Islet precursor cell (in vitro differentiated cells): ENCODE measurements at regions not wholly inside any gene's neighbourhood (a gene's known extent, or its start where the extent isn't known, plus 50 kb on each side); places are given as distances from the start of the nearest gene placed in this dataset.

Experiments used
- DNase-seq: peaks from one replicate; pipeline ENCODE4 v3.0.0-alpha.2; 2018

- DNase-seq, result no peak
Measured at GRCh38 chr7:57256637-57257375, 124.6 kb upstream of the ZNF479 start.

DNA sequence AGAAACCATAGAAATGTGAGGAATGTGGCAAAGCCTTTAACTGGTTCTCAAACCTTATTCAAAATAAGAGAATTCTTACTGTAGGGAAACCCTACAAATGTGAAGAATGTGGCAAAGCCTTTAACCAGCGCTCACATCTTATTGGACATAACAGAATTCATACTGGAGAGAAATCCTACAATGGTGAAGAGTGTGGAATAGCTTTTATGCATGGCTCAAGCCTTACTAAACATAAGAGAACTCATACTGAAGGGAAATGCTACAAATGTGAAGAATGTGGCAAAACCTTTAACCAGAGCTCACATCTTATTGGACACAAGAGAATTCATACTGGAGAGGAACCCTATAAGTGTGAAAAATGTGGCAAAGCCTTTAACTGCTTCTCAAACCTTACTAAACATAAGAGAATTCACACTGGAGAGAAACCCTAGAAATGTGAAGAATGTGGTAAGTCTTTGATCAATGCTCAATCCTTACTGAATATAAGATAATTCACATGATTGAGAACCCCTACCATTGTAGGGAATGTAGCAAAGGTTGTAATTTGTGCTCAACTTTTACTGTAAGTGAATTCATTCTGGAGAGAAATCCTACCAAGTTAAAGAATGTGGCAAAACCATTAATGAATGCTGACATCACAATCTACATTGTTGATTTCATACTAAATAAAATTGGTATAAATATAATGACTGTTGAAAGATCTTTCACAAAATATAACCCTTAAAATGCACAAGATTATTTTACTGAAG is 142.5 kb upstream of the ZNF479 start:
- DNase-seq, result no peak

DNA sequence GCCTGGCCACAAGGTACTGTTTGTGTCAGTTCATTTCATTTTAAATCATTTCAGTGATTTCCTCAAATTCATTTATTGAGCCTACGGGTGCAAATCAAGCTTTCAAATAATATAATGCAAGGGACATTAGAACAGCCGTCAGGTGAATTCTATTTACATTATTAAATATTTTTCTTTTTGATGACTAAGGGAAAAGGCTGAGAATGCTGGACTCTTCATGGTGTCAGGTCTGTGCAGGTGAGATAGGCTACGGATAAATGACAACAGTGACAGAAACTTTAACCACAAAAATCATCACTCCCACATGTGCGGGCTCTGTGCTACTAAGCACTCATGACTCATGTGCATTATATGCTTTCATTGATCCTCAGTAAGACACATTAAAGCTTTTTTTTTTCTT is 149.2 kb upstream of the ZNF716 start:
- no peak for DNase-seq

DNA sequence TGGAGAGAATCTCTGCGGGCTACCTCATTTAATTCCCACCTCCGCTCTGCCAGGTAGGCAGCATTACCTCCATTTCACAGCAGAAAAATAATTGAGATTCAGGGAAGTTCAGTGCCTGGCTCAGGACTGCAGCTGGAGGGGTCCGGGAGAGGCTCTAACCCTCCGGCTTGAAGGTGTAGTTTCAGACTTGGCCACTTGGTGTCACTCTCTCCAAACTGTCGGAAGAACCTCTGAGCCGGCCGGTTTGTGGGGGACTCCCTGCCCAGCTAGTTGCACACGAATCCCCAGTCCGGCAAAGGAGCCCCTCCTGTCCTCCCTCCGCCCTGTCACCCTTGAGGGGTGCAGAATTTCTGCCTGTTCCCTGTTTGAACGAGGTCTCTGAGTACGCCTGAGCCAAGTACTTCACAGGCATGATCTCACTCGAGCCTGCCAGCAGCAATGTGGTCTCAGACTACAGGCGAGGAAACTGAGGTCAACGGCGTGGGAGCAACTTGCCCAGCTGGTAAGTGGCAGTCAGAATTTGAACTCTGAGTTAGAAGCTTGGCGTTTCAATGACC is 144.7 kb upstream of the ZNF716 start:
- DNase-seq, result no peak

DNA sequence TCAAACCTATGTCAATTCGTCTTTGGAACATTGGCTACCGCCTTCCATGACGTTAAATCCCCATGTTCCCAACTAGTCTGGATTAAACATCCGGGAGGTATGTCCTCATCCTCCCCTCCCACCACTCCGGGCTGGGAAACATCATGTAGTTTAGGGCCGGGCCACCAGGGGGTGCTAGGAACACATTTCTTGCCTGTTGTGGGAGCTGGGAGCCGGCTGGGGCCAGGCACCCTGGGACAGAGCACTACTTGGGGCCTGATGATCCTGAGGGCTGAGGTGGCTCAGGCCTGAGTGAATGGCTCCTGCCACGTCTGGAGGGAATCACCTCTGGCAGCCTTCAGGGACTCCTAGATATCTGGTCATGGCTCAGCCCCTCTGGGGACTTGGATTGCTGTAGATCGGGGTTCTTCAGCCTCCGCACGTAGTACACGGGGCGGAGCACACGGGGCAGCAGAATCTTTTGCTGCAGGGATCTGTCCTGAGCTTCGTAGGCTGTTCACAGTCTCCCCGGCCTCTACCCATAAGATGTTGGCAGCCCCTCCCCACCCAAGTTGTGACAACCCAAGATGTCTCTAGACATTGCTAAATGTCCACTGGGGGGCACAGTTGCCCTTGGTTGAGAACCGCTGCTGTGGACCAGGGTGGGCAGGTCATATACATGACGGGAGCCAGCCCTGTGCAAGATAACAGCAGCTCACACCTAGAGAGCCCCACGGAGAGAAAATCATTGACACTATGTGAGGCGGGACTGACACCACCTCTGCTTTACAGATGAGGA is 141.2 kb upstream of the ZNF716 start:
- DNase-seq, result no peak

DNA sequence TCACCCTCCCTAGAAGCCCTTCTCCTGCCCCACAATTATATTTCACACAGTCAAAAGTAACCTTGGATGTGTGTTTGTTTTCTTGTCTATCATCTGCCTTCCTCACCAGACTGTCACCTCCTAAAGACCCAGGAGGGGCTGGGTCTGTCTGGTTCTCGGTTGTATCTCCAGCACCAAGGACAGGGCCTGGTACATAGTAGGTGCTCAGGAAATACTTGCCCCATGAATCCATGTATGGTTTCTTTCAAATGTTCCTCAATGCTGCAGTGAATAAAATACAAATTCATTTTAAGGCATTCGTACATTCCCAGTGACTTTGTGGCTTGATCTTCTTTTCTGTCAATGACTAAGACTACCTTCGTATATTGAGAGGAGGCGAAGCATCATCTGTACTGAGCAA is 122.9 kb upstream of the ZNF716 start:
- DNase-seq, result no peak

GRCh38 chr7:57328457-57328856 is 121.5 kb upstream of the ZNF716 start:
- no peak for DNase-seq

DNA sequence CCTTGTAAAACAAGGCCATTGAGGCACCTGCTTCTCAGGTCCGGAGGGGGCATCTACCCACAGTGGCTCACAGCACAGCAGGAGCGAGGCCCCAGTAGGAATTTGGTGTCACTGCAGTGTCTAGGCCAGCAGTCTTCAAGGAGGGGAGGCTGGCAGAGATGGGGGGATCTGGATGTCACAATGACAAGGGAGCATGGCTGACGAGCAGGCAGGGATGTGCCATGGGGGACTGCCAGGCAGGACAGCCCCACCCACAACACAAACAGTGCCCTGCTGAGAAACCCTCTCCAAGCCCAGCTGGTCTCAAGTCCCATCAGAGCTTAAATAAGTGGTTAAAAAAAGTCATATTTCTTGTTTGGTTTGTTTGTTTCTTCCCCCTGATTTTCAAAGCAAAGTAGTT is 121.0 kb upstream of the ZNF716 start:
- no peak for DNase-seq

DNA sequence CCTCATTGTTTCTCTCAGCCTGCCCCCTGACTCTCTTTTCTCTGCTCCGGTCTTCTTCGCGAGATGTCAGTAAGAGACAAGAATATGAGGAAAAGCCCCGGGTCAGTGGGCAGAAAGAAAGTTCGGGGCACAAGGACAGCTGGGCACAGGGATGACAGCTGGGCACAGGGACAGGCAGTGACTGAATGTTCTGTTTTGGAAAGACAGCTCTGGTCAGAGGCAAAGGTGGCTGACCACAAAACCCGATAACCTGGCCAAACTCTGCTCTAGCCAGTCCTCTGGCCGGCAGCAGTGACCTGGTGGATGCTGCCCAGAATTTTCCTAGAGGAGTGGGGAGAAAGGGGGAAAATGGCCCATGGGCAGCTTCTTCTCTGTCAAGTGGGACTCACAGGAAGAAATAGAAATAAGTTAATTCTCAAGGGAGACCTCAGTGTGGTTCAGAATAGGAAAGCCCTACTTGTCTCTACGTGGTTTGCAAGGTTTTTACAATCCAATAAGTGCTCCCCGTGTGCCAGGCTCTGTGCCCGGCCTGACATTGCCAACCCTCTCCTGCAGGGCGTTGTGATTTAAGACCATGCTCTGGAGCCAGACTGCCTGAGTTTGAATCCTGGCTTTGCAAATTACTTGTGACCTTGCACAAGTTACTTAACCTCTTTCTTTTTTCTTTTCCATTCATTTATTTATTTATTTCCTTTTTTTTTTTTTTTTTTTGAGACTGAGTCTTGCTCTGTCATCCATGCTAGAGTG is 110.6 kb upstream of the ZNF716 start:
- DNase-seq, result no peak

DNA sequence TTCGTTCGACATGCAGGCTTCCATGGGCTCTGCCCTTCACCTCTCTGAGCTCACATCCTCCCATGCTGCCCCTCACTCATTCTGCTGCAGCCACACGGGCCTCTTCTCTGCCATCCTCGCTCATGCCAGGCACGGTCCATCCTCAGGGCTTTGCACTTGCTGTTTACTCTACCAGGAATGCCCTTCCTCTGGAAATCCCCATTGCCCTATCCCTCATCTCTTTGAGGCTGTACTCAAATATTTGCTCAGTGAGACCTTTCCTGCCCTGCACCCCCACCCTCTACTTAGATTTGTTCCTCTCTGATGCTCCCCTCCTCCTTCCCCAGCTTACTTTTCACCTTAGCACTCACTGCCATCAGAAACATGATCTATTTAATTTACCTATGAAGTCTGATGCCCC is 107.0 kb upstream of the ZNF716 start:
- no peak for DNase-seq

DNA sequence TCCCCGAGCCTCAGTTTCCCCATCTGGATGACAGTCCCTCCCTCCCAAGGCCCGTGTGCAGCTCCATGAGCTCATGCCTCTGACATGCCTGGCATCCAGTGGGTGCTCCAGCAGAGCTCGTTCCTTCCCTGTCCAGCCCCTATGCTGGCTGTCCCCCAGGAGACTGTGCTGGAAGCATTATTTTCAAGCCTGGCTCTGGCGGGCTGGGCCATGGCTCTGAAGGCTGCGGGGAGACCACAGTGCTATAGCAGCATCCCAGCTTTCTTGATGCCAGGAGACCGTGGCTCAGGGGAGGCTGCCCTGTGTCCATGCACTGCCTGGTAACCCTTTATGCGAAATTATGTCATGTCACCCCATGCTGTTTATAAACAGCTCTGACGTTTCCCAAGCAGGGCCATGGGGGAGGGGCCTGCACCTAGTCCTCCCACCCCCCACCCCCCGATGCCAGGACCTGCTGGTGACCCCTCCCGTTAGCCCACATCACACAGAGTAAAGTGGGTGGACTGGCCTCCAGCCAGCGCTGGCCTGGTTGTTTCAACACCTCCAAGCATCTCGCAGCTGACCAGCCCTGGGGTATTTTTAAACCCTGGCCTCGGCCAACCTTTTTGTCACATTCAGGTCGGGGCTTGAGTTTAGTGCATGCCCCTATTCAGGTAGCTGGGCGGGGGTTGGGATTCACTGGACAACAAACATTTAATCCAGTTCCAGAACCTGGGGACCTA is 105.9 kb upstream of the ZNF716 start:
- no peak for DNase-seq

DNA sequence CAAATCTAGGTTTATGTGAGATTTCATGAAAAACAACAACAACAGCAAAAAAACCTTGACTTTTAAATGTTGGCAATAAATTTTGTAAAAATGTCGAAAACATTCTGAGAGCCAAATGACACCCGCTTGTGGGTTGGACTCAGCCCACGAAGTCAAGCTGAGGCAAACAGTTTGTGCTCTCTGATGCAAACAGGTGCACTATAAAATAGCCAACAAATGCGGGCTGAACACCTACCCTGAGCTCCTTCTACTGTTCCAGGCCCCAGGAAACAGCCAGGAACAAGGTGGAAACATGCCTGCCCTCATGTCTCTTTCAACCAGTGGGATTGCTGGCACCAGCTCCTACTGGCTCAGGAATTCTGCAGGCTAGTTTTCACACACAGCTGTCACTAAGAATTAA is 105.0 kb upstream of the ZNF716 start:
- DNase-seq, result no peak

GRCh38 chr7:57348646-57349269 is 101.2 kb upstream of the ZNF716 start:
- no peak for DNase-seq

DNA sequence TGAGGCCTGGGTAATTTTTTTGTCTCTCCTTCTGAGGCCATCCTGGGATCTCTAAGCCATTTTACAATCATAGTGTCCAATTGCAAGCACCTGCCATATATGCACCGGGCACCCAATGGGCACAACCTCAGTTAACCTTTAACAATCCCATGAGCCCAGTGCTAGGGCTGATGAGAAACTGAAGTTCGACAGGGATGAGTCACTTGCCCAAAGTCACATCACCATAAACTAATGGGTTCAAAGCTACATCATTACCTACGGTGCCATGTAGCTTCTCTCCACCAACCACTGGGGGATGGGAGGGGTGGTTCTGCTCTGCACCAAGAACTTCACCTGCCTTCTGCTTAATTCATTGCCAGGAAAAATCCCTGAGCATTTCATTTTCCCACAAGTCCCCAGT is 95.8 kb upstream of the ZNF716 start:
- DNase-seq, result no peak

GRCh38 chr7:57354679-57355338 is 95.2 kb upstream of the ZNF716 start:
- no peak for DNase-seq

DNA sequence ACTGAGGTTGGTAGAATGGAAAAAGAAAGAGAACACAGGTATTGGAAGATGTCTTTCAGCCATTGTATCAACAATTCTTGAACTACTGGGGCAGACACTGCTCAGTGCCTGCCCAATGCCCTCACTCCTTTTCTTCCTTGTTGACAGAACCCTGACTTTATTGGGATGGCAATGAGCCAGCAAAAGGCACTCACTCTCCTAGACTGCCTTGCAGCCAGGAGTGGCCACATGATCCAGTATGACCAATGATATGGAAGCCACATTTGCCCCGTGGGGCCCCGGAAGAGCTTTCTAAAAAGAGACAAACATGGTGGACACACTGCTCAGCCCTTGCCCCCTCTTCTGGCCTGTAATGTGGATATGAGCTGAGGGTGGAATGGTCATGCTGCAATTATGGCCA is 88.6 kb upstream of the ZNF716 start:
- no peak for DNase-seq

DNA sequence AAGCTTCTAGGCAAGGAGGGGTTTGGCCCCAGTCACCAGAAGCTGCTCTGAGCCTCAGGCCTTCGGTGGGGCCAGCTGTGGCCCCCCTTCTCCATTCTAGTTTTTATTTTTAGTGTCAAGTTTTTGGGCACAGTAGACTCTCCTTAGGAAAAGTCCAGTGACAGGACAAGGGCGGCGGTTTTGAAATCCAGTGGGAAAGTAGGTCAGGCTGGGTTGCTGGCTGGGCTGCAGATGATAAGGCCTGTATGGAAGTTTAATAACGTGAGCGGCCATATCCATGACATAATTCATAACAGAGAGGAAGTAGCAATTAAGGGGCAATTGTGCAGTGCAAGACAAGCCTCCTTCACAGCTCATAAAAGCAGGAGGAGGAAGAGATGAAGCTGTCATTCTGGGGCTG is 87.1 kb upstream of the ZNF716 start:
- DNase-seq, result no peak

GRCh38 chr7:57363321-57363720 is 86.7 kb upstream of the ZNF716 start:
- DNase-seq, result no peak

DNA sequence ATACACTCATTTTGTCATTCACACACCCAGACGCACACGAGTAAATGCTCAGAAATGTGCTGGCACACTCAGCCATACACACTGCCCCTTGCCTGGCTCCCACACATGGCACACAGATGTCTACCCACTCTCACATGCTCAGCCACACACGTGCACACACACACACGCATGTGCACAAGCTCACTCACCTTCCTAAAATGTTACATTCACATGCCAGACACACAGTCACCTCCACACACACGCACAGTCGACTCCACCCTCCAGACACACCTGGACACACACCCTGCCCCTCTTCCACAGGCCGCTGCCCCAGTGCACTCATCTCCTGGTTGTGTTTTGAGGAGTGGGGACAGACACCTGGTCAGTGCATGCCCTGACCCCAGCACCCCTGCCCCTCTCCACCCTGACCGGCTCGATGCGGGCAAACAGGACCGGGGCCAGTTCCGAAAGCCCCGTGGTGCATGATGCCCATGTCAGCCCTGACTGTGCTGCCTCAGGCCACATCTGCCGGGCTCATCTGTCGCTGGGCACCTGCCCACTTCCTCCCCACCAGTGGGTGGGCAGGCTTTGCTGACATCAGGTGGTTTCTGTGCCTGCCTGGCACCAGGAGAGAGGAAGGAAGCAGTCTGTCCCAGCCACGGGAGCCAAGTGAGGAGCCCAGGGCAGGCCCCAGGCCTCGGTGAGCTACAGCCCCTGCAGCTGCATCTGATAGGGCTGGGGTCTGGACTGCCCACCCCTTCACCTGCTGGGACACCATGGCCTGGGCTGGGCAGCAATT is 84.9 kb upstream of the ZNF716 start:
- no peak for DNase-seq

GRCh38 chr7:57367171-57367570 is 82.8 kb upstream of the ZNF716 start:
- DNase-seq, result no peak
